Prostate gland (tissue), 2 donors: ENCODE measurements at regions not wholly inside any gene's neighbourhood (a gene's known extent, or its start where the extent isn't known, plus 50 kb on each side); places are given as distances from the start of the nearest gene placed in this dataset.

Source experiments
- DNase-seq: peaks from one replicate; pipeline ENCODE4 v3.0.0-alpha.2; 2019; ENCODE audit warnings: low spot score
- H3K27ac ChIP-seq, 2 donors: fragments of 200-600 bp; sonication (generic); 2 replicates each; pipeline ENCODE4 v1.5.1; 2017 to 2019
- H3K27me3 ChIP-seq: fragments of 200-600 bp; sonication (generic); replicated peaks from 2 replicates; pipeline ENCODE4 v1.5.1; 2019; ENCODE audit not compliant: insufficient read depth
- H3K36me3 ChIP-seq, 2 donors: fragments of 200-600 bp; sonication (generic); 1 replicate in 1 of 2; 2 replicates in 1 of 2; pipeline versions ENCODE4 v1.5.1 to v1.8.1; 2017 to 2019
- H3K4me1 ChIP-seq: fragments of 200-600 bp; sonication (generic); replicated peaks from 2 replicates; pipeline ENCODE4 v1.5.1; 2019
- H3K4me3 ChIP-seq, 2 donors: fragments of 200-600 bp; sonication (generic); 2 replicates each; pipeline ENCODE4 v1.5.1; 2017 to 2019
- H3K9me3 ChIP-seq: fragments of 200-600 bp; sonication (generic); 2 replicates; pipeline ENCODE4 v1.5.1; 2017
- CTCF ChIP-seq, 4 experiments: fragments of 200-600 bp in 2 of 4; fragments of 450-650 bp in 2 of 4; sonication (generic) in 2 of 4; IDR thresholded peaks; 1 replicate in 3 of 4; 2 replicates in 1 of 4; pipeline ENCODE4 v1.5.1; 2016 to 2019; ENCODE audit warnings: antibody characterized with exemption in 4 of 4, mild to moderate bottlenecking in 2 of 4, moderate library complexity in 2 of 4
- POLR2A ChIP-seq: fragments of 450-650 bp; IDR thresholded peaks from one replicate; pipeline ENCODE4 v1.6.1; 2016; ENCODE audit warnings: antibody characterized with exemption, mild to moderate bottlenecking
- POLR2AphosphoS5 ChIP-seq: sonication (generic); formaldehyde crosslinking; IDR thresholded peaks from one replicate; pipeline ENCODE4 v1.6.1; 2017; ENCODE audit warnings: antibody characterized with exemption
- WGBS: methylation state at CpG from one replicate; pipeline ENCODE4 v1.1.5; 2018; 5-methylcytosine and 5-hydroxymethylcytosine counted together
- intact Hi-C: fragments of 100-400 bp; cut with DNase I; formaldehyde crosslinking; loops from one replicate; pipeline ENCODE4 v1.14.2; 2022

GRCh38 chr3:95037927-95038326, 975.1 kb downstream of the NSUN3 start:
- intact Hi-C loops = no loop called here
- Histone ChIP-seq H3K9me3 (no peaks in the 10 kb centered on the region), H3K4me3 (no peak overlapping the region), H3K36me3 (no peaks in the 10 kb centered on the region), H3K27ac (no peak overlapping the region), H3K4me1 (no peaks in the 10 kb centered on the region), H3K27me3 (no peaks in the 10 kb centered on the region)
- TF ChIP-seq POLR2AphosphoS5 (no peak), POLR2A (no peak), CTCF (IDR thresholded peaks at IDR 0.05) (no peak)
- no peak for DNase-seq
- 97% methylated on average over 3 of the region's 3 CpGs for WGBS

- no peak for DNase-seq
- TF ChIP-seq POLR2AphosphoS5 (no peak), CTCF (IDR thresholded peaks at IDR 0.05) (no peak), POLR2A (no peak)
- WGBS = 85% methylated on average over 2 of the region's 2 CpGs
- intact Hi-C loops = no loop called here
- H3K4me1 ChIP-seq = no peaks in the 10 kb centered on the region
- H3K27ac ChIP-seq = no peak overlapping the region
- H3K4me3 ChIP-seq = no peak overlapping the region
- no peaks in the 10 kb centered on the region for H3K9me3 ChIP-seq
- H3K36me3 ChIP-seq = no peaks in the 10 kb centered on the region
- H3K27me3 ChIP-seq = no peaks in the 10 kb centered on the region
These were observed 981.2 kb downstream of the NSUN3 start for GRCh38 chr3:95044101-95044500.

GRCh38 chr3:95048564-95048963, 985.7 kb downstream of the NSUN3 start:
- TF ChIP-seq CTCF (IDR thresholded peaks at IDR 0.05) (no peak), POLR2A (no peak)
- Histone ChIP-seq H3K4me1 (no peaks in the 10 kb centered on the region), H3K27ac (no peak overlapping the region), H3K36me3 (no peaks in the 10 kb centered on the region), H3K9me3 (no peaks in the 10 kb centered on the region), H3K4me3 (no peak overlapping the region), H3K27me3 (no peaks in the 10 kb centered on the region)
- DNase-seq = no peak
- intact Hi-C loops = no loop called here

GRCh38 chr3:95049841-95050240, 987.0 kb downstream of the NSUN3 start:
- no peaks in the 10 kb centered on the region for H3K36me3 ChIP-seq
- WGBS = 77% methylated on average over 1 of the region's 1 CpG
- intact Hi-C loops = no loop called here
- H3K27me3 ChIP-seq = no peaks in the 10 kb centered on the region
- H3K4me3 ChIP-seq = no peak overlapping the region
- no peak overlapping the region for H3K27ac ChIP-seq
- no peak for DNase-seq
- no peaks in the 10 kb centered on the region for H3K9me3 ChIP-seq
- TF ChIP-seq POLR2AphosphoS5 (no peak), POLR2A (no peak), CTCF (IDR thresholded peaks at IDR 0.05) (no peak)
- no peaks in the 10 kb centered on the region for H3K4me1 ChIP-seq

- intact Hi-C loops = no loop called here
- no peaks in the 10 kb centered on the region for H3K36me3 ChIP-seq
- H3K9me3 ChIP-seq = no peaks in the 10 kb centered on the region
- no peak for TF ChIP-seq POLR2AphosphoS5
- no peak for TF ChIP-seq POLR2A
- no peak overlapping the region for H3K27ac ChIP-seq
- H3K4me3 ChIP-seq = no peak overlapping the region
- H3K27me3 ChIP-seq = no peaks in the 10 kb centered on the region
- no peaks in the 10 kb centered on the region for H3K4me1 ChIP-seq
- no peak for DNase-seq
- 94% methylated on average over 2 of the region's 2 CpGs for WGBS
These were observed 992.4 kb downstream of the NSUN3 start for GRCh38 chr3:95055288-95055687.

GRCh38 chr3:95082191-95082590, 1019.3 kb downstream of the NSUN3 start:
- Histone ChIP-seq H3K4me1 (no peaks in the 10 kb centered on the region), H3K27me3 (no peaks in the 10 kb centered on the region), H3K36me3 (no peaks in the 10 kb centered on the region), H3K4me3 (no peak overlapping the region), H3K9me3 (no peaks in the 10 kb centered on the region), H3K27ac (no peak overlapping the region)
- WGBS = 68% methylated on average over 3 of the region's 3 CpGs
- TF ChIP-seq CTCF (IDR thresholded peaks at IDR 0.05) = no peak
- TF ChIP-seq POLR2AphosphoS5 = no peak
- TF ChIP-seq POLR2A = no peak
- intact Hi-C loops = no loop called here
- no peak for DNase-seq
